ENCODE measurements at regions not wholly inside any gene's neighbourhood (a gene's known extent, or its start where the extent isn't known, plus 50 kb on each side); places are given as distances from the start of the nearest gene placed in this dataset.

- no peak for FAIRE-seq
These were observed 224.2 kb upstream of the IRX3 start for GRCh38 chr16:54510685-54511221.

DNA sequence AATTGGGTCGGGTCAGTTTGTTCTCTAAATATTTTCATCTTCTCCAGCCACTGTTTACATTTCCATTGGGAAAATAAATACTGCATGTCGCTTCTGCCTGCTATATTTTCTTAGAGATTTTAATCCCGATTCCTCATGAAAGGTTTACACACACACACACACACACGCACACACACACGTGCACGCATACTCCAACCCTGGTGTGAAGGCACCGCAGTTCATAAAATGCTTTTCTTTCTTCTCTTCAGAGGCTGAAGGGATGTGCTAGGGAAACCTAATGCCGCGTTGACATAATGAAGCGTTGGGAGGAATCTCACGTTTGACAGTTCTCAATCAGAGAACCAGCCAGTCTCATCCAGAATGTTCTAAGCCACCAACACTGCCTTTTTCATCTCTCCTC lies 222.9 kb upstream of the IRX3 start:
- FAIRE-seq = no peak

GRCh38 chr16:54508351-54508750 lies 221.8 kb upstream of the IRX3 start:
- no peak for FAIRE-seq

DNA sequence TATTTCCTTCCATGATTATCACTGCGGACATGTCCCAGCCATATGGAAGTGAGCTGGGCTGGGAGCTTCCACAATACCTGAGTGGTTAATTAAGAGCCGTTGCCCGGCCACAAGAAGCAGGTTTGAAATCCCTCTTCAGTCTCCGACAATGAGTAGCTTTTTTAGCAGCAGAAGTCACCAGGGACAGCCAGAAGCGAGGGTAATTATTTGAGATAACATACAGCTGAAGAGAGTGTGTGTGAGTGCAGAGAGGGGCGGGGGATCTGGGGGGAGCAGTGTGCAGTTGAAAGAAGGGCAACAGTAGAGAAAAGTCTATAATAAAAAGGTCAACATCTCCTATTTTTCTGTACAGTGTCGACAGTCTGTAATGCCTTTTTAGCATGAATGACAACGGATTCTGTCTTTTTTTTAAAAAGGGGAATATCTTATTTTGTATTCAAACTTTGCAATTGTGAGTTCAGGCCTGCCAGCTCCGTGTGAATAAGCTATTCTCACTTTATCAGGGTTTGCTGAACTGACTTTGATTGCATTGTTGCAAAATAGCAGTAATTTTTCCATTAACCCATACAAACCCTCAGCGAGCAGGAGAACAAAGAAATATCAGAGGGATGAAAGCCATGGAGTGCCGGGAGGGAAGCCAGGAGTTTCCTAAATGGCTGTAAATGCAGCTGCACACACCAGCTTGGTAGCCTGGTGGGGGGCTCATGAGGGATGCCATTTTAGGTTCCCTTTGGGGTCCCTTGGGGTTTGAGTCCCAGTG lies 220.3 kb upstream of the IRX3 start:
- FAIRE-seq = no peak

DNA sequence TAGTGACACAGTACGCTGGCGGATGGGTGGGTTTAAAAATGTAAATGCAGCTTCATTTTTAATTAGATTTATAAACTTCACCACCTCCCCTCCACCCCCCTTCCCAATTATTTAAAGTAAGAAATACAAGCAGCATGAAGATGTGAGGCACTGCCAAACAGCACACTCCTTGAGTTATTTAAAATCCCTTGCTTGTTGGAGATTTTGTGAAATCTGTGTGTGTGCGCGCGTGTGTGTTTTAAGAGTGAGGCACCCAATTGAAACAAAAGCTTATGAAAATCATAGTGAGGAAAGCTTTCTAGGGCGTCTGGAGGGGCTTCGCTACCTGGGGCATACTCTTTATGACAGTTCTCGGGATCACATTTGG lies 219.6 kb upstream of the IRX3 start:
- FAIRE-seq = no peak

- no peak for FAIRE-seq
These were observed 219.1 kb upstream of the IRX3 start for GRCh38 chr16:54505549-54506213.

- no peak for FAIRE-seq
These were observed 217.8 kb upstream of the IRX3 start for GRCh38 chr16:54504372-54504771.

DNA sequence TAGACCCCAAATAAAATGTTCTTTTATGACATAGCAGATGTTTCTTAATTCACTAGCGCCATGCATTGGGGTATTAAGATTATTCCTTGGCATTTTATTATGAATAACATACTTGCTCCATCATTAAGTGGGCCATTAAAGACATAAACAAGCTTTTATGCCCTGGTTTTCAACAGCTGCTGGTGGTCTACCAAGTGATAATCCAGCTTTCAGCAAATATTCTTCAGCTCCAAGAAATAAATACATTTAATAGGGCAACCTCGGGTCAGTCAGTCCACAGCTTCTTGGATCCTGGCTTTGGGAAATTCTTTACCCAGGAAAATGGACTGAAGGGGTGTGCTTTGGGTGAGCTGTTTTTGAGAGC lies 217.3 kb upstream of the IRX3 start:
- FAIRE-seq = no peak

- no peak for FAIRE-seq
These were observed 216.6 kb upstream of the IRX3 start for GRCh38 chr16:54503011-54503855.

DNA sequence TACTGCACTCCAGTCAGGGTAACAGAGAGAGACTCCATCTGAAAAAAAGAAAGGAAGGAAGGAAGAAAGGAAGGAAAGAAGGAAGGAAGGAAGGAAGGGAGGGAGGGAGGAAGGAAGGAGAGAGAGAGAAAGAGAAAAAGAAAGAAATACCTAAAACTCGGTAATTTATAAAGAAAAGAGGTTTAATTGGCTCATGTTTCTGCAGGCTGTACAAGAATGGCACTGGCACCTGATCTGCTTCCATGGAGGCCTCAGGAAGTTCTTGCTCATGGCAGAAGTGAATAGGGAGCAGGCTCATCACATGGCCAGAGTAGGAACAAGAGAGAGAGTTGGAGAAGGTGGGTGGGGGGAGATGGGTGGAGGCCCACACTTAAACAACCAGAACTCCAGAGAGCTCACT lies 215.2 kb upstream of the IRX3 start:
- FAIRE-seq = no peak

DNA sequence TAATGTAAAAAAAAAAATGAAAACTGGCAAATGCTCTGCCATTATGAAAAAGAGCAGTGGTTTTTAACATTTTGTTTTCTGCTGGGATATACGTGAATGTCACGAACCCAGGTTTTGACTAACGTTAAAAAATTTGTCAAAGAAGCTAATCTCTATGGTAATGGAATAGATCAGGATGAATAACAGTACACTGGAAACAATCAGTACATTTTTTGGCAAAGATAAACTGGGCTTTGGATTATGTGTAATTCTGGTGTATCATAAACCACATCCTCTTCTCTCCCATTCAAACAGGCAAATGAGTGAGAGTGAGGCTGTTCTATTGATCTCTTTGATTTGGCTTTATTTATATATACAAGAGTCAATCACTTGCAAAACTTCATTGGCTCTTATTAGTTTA lies 207.0 kb upstream of the IRX3 start:
- no peak for FAIRE-seq

DNA sequence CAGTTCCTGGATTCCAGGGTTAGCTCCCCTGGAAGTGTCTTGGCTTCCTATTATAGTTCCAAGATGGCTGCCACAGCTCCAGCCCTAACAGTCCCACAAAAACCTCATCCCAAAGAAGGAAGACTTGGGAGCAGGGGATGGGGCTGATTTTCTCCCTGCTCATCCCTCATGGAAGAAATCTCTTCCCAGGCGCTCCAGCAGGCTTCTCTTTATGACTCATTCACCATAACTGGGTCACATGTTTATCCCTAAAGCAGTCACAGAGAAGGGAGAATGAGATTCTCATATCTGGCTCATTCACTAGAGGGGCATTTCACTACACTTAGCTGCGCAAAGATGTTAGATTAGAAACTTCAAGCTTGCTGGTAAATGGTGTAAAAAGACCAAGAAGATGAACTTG lies 206.5 kb upstream of the IRX3 start:
- no peak for FAIRE-seq

DNA sequence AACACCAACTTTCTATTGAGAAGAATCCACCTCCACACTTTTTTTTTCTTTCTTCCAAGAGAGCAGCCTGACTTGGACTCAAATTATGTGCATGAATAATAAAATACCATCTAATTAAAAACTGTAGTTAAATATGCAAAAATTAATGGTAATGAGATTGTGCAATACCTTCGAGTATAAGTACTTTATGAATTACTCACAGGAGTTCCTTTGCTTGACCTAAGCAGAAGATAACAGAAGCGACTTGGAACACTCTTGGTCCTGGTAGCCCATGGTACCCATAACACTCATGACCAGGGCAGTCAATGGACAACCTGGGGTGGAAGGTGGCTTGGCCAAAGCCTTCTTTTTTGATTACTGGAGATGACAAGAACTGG lies 203.5 kb upstream of the IRX3 start:
- no peak for FAIRE-seq

DNA sequence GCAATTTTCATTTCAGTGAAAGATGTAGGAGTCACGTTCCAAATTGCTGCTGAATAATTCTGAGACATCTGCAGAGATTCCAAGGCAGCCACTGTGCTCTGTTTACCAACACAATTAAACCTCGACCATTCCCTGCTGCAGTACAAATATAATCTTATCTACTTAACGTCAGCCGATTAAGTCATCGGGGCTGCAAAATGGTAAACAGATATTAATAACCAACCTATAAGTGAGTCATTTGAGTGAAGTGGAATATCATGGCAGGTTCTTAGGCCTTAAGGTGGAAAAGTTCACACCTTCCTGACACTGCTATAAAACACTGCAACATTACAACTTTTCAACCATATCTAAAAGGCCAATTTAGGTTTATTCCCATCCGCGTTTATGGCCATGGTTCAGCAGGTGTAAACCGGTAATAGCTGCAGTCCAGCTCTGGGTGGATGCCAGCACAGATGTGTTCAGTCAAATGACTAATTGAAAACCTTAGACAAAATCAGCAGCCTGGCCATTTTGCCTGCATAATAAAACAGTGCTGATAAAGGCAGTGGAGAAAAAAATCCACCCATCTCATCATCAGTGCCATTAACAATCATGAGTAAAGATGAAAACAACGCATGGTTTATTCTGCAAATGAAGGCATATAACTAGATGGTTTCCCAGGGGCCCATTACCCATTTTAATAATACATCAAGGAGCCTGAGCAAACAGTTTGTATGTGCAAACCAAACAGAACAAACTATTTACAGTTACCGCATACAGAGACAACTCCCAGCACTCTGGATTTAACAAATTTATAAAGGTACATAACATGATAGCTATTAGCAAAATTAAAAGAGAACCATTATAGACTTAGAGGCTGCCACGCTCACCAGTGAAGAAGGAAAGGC lies 202.9 kb upstream of the IRX3 start:
- FAIRE-seq = no peak

DNA sequence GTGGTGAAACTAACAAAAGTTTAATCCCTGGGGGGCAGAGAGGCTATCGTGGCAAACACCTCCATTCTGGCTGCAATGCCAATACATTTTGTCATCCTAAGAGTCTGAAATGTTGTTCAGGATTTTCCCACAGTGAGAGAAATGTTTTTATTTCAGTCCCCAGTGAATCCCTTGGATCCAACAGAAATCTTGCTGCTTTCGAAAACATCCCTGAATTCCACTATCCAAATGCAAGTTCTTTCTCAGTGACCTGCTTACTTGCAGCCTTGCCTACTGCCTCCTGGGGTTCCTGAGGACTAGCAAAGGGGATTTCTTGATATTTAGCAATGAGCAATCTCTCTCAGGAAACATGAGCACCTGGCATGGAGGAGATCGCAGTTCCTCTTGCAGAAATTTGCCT lies 202.1 kb upstream of the IRX3 start:
- FAIRE-seq = no peak

DNA sequence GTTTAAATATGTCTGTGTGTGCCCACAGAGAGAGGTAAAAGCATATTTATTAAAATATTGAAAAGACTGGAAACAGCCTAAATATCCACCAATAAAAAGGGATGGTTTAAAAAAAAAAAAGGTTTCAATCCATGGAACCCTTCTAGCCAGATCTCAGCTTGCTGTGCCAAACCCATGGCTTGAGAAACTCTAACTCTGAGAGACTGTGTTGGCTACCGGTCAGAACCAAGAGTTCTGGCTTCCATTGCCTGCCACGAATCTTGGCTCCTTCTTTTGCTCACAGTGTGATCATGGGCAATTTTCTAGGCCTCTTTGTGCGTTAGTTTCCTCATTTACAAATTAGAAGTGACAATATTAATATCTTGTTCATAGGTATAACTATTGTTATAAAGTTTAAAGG lies 201.3 kb upstream of the IRX3 start:
- FAIRE-seq = no peak

DNA sequence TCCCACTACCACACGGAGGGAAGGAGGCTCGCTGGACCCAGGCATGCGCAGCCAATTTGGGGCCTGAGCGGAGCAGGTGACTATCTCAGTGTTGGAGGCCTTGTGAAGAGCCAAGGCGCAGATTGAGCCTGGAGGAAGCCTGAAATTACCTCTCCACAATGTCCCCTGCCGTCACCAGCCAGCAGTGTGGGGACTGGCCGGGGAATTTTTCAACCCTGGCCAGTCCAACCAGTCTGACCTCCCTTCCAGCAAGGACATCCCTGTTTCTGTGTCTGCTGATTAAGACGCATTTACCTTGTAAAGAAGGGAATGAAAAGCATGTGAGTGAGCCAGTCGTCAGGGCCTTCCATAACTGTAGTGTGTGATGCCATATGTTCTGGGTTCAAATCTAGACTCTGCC lies 198.1 kb upstream of the IRX3 start:
- no peak for FAIRE-seq

GRCh38 chr16:54482892-54483574 lies 196.4 kb upstream of the IRX3 start:
- no peak for FAIRE-seq

- no peak for FAIRE-seq
These were observed 193.8 kb upstream of the IRX3 start for GRCh38 chr16:54480429-54480828.

- FAIRE-seq = no peak
These were observed 193.0 kb upstream of the IRX3 start for GRCh38 chr16:54479546-54479945.

GRCh38 chr16:54477714-54478113 lies 191.1 kb upstream of the IRX3 start:
- FAIRE-seq = no peak

DNA sequence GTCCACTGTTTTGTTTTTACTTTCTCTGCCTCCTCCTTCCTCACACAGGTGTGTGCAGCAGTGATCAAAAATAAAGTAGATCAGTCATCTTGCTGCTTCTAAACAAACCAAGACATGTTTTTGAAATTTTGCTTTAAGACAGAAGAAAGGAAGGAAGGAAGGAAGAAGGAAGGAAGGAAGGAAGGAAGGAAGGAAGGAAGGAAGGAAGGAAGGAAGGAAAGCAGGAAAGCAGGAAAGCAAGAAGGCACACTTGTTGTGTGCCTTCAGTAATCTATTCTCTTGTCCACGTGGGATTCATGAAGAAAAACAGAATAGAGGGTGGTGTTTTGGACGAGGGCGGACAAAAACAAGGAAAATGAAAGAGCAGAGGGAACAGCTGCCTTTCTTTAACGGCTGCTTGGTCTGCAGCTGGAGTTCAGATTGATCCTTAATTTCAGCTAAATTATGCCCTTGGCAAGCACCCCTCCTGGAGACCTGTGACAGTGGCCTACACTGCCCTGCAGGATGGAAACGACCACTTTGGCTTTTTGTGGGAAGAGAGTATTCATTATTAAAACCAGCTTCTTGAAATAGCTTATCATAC lies 188.5 kb upstream of the IRX3 start:
- FAIRE-seq = no peak

All from colon (tissue), 2 donors.